Stimulated activated CD8-positive, alpha-beta memory T cell treated with anti-CD3 and anti-CD28 coated beads, Interleukin-2, amount 100 ng/mL, for 48 hours (primary cell): ENCODE measurements at regions not wholly inside any gene's neighbourhood (a gene's known extent, or its start where the extent isn't known, plus 50 kb on each side); places are given as distances from the start of the nearest gene placed in this dataset.

Experiments used
- DNase-seq, 2 donors: peaks; one replicate each; pipeline ENCODE4 v3.0.0-alpha.2; 2020; ENCODE audit warnings: low read depth in 2 of 2

DNA sequence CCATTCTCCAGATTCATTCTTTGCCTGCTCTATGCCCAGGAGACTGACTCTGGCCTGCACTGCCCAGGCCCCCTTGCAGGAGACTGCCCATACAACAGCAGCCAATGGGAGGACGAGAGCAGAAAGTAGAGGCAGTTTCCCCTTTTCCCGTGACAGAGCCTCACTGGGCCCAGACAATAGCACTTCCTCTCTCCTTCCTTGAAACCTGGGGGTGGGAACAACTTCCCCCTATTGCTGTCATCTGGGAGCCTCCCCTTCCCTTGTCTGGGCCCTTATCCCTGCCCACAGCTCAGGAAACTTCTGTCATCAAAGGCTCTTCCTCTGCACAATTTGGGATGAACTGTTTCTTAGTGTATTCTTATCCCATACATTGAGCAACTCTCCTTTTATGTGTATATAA is 60.8 kb upstream of the KCNJ15 start:
- DNase-seq, result no peak

DNA sequence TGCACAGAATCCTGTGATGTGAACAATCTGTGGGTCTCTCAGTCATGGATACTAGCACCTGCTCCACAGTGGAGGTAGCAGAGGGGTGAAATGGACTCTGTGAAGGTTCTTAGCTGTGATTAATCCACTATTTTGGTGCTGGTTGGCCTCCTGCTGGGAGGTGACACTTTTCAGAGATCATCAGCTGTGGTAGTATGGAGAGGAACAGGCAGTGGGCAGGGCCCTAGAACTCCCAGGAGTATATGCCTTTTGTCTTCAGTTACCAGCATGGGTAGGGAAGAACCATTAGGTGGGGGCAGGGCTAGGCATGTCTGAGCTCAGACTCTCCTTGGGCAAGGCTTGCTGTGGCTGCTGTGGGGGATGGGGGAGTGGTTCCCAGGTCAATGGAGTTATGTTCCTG is 54.0 kb upstream of the KCNJ15 start:
- DNase-seq, result no peak

DNA sequence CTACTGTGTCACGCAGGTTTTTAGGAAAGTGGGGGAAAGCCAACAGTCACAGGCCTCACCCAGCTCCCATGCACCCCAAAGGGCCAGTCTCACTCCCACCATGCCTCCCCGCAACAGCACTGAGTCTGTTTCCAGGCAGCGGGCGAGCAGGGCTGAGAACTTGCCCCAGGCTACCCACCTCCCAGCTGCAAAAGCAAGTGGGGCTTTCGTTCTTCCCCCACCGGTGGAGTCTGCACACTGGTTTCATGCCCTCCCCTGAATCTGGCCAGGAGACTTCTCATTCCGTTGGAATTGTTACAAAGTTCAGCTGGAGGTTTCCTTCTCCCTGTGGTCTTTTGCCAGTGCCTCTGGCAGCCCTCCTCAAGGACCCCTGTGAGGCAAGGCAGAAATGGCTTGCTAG is 53.6 kb upstream of the KCNJ15 start:
- no peak for DNase-seq

DNA sequence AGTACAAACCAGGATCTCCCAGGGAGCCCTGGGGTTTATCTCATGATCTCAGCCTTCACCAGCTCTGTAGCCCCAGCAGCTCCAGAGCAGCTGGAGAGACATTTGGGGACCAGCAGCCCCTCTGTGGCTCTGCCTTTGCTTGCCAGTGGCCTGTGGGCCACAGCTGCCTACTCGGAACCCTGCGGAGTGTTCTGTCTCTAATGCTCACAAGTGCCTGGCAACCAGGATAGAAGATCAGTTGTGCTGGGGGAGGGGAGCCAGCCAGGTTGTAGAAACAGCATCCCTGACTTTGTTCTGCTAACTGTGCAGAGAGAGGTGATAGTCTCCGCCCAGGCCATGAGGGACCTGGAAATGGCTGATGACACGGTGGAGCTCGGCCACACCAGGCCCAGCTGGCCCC is 50.9 kb upstream of the KCNJ15 start:
- DNase-seq, result no peak

DNA sequence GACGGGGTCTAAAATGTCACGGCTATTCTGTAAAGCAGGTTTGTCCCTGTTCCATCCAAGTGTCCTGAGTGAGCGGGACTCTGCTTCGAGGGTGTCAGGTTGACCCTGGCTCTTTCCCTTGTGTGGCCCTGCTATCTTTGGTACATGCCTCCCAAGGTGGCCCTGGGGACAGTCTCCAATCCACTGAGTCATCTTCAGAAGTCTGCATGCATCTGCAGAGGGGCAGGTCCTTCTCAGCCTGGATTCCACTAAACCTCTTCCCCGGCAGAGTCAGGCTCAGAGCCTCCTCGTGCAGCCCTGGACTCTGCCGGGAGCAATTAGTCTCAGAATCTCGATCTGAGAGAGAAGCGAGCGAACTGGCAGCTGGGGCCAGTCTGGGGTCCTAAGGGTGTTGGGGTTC is 50.1 kb upstream of the KCNJ15 start:
- DNase-seq, result no peak
